Lung (tissue), 11 donors: ENCODE measurements at regions not wholly inside any gene's neighbourhood (a gene's known extent, or its start where the extent isn't known, plus 50 kb on each side); places are given as distances from the start of the nearest gene placed in this dataset.

Source experiments
- ATAC-seq: fragments of 200-7000 bp; cut with Tn5 transposase; one replicate; pipeline ENCODE4 v1.9.1; 2020; ENCODE audit warnings: moderate number of reproducible peaks; ENCODE audit not compliant: insufficient read depth, low FRiP score
- DNase-seq, 3 donors: peaks; one replicate each; pipeline ENCODE4 v3.0.0-alpha.2; 2013 to 2017
- H3K27ac ChIP-seq, 2 donors: one replicate each; pipeline ENCODE4 v1.5.1; 2013; ENCODE audit warnings: mild to moderate bottlenecking in 2 of 2, moderate library complexity in 2 of 2, control low read depth in 1 of 2, inconsistent platforms in 1 of 2, low read depth in 1 of 2, low read length in 1 of 2
- H3K27me3 ChIP-seq, 3 donors: one replicate each; pipeline ENCODE4 v1.5.1; 2013; ENCODE audit warnings: low read length in 2 of 3; ENCODE audit not compliant: control insufficient read depth in 3 of 3, insufficient read depth in 3 of 3
- H3K36me3 ChIP-seq, 4 donors: one replicate each; pipeline ENCODE4 v1.5.1; 2013; ENCODE audit warnings: low read length in 4 of 4, mild to moderate bottlenecking in 1 of 4, moderate library complexity in 1 of 4; ENCODE audit not compliant: control insufficient read depth in 4 of 4, insufficient read depth in 4 of 4
- H3K4me1 ChIP-seq, 5 donors: one replicate each; pipeline ENCODE4 v1.5.1; 2013; ENCODE audit warnings: low read length in 5 of 5, mild to moderate bottlenecking in 2 of 5, moderate library complexity in 1 of 5; ENCODE audit not compliant: control insufficient read depth in 5 of 5, insufficient read depth in 5 of 5
- H3K4me3 ChIP-seq: one replicate; pipeline ENCODE4 v1.5.1; 2013; ENCODE audit warnings: mild to moderate bottlenecking, control low read depth, moderate library complexity
- H3K9ac ChIP-seq, 2 donors: one replicate each; pipeline ENCODE4 v1.5.1; 2013; ENCODE audit warnings: low read length in 2 of 2, control low read depth in 1 of 2; ENCODE audit not compliant: insufficient read depth in 1 of 2
- H3K9me3 ChIP-seq, 4 donors: one replicate each; pipeline ENCODE4 v1.5.1; 2013; ENCODE audit warnings: low read length in 3 of 4, mild to moderate bottlenecking in 1 of 4, moderate library complexity in 1 of 4; ENCODE audit not compliant: control insufficient read depth in 4 of 4, insufficient read depth in 3 of 4
- CTCF ChIP-seq: IDR thresholded peaks from 2 replicates; pipeline ENCODE4 v1.5.1; 2012; ENCODE audit warnings: mild to moderate bottlenecking; ENCODE audit errors: control extremely low read depth, extremely low read depth
- WGBS, 2 donors: extraction: QIAGEN DNeasy Blood & Tissue Kit; methylation state at CpG; one replicate each; pipeline ENCODE4 v1.1.7; 2013; 5-methylcytosine and 5-hydroxymethylcytosine counted together
- donor health status: control.
- donor health status: control.
- donor health status: Bipolar disorder and iron deficiency.
- donor health status: healthy.
- donor health status: DM: yes; HTN: yes; CAD: no.

GRCh38 chr12:124692443-124692842 lies 125.0 kb upstream of the NCOR2 start:
- Histone ChIP-seq H3K4me1 (peaks cover 0 to 11% (median 7%) of the 10 kb centered on the region in 5 donors), H3K4me3 (no peak overlapping the region), H3K9ac (no peak overlapping the region), H3K27ac (no peak overlapping the region), H3K9me3 (peaks cover 0 to 2% (median 0%) of the 10 kb centered on the region in 4 donors), H3K27me3 (no peaks in the 10 kb centered on the region), H3K36me3 (no peaks in the 10 kb centered on the region)
- no peak for DNase-seq
- ATAC-seq, result no peak
- TF ChIP-seq CTCF, result no peak

- H3K27ac ChIP-seq, result no peak overlapping the region
- 98 to 100% methylated on average over 1 of the region's 1 CpG for WGBS, 2 donors
Measured at GRCh38 chr12:124691429-124691828, 124.0 kb upstream of the NCOR2 start.

GRCh38 chr12:124689631-124690030 lies 122.2 kb upstream of the NCOR2 start:
- no peaks in the 10 kb centered on the region for H3K36me3 ChIP-seq
- no peak for DNase-seq
- no peak overlapping the region for H3K27ac ChIP-seq
- ATAC-seq, result no peak
- H3K9ac ChIP-seq, result no peak overlapping the region
- 81 to 84% methylated on average over 2 of the region's 2 CpGs for WGBS, 2 donors
- H3K4me3 ChIP-seq, result no peak overlapping the region
- peaks cover 0 to 2% (median 0%) of the 10 kb centered on the region in 4 donors for H3K9me3 ChIP-seq
- TF ChIP-seq CTCF, result no peak
- no peaks in the 10 kb centered on the region for H3K27me3 ChIP-seq
- peaks cover 0 to 26% (median 13%) of the 10 kb centered on the region in 5 donors for H3K4me1 ChIP-seq

More at GRCh38 chr12:124691429-124691828, 124.0 kb upstream of the NCOR2 start:
- DNase-seq (no peak), ATAC-seq (no peak)
- Histone ChIP-seq H3K9me3 (peaks cover 0 to 2% (median 0%) of the 10 kb centered on the region in 4 donors), H3K4me1 (peaks cover 0 to 9% (median 5%) of the 10 kb centered on the region in 5 donors), H3K27me3 (no peaks in the 10 kb centered on the region), H3K36me3 (no peaks in the 10 kb centered on the region), H3K9ac (no peak overlapping the region), H3K4me3 (no peak overlapping the region)
- TF ChIP-seq CTCF, result no peak

- H3K27me3 ChIP-seq, result no peaks in the 10 kb centered on the region
- peaks cover 0 to 2% (median 0%) of the 10 kb centered on the region in 4 donors for H3K9me3 ChIP-seq
- H3K4me3 ChIP-seq, result no peak overlapping the region
- 19 to 37% methylated on average over 6 of the region's 6 CpGs for WGBS, 2 donors
- no peaks in the 10 kb centered on the region for H3K36me3 ChIP-seq
- H3K9ac ChIP-seq, result peak overlapping the region in 1 of 2 donors; percentile 6
- H3K27ac ChIP-seq, result peak overlapping the region; percentile 12 to 57
- TF ChIP-seq CTCF, result no peak
- peaks cover 0 to 30% (median 14%) of the 10 kb centered on the region in 5 donors for H3K4me1 ChIP-seq
- DNase-seq (no peak), ATAC-seq (no peak)
Measured at GRCh38 chr12:124688356-124688992, 121.1 kb upstream of the NCOR2 start.
